Stimulated activated CD4-positive, alpha-beta T cell treated with anti-CD3 and anti-CD28 coated beads, Interleukin-12 subunit alpha, Interleukin-12 subunit beta, amount 100 ng/mL, for 48 hours (primary cell): ENCODE measurements at regions not wholly inside any gene's neighbourhood (a gene's known extent, or its start where the extent isn't known, plus 50 kb on each side); places are given as distances from the start of the nearest gene placed in this dataset.

ENCODE experiments used
- DNase-seq, 3 donors: peaks; one replicate each; pipeline ENCODE4 v3.0.0-alpha.2; 2020; ENCODE audit warnings: low read depth in 2 of 3, low spot score in 1 of 3

DNA sequence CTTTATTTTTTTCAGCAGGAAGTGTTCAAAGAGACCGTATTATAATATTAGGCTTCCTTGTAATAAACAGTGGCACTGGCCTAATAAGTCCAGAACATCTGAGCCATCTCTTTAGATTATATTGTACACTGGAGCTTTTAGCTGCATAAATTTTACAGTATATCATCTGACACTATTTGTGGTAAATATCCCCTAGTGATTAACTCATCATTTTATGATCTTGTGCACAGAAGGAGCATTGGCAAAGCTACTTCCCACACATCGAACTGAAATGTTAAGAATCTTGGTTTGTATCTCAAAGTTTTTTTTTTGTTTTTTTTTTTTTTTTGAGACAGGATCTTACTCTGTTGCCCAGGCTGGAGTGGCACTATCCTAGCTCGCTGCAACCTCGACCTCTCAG lies 162.7 kb downstream of the HIPK3 start:
- no peak for DNase-seq

GRCh38 chr11:33417121-33417520 lies 159.9 kb downstream of the HIPK3 start:
- no peak for DNase-seq

DNA sequence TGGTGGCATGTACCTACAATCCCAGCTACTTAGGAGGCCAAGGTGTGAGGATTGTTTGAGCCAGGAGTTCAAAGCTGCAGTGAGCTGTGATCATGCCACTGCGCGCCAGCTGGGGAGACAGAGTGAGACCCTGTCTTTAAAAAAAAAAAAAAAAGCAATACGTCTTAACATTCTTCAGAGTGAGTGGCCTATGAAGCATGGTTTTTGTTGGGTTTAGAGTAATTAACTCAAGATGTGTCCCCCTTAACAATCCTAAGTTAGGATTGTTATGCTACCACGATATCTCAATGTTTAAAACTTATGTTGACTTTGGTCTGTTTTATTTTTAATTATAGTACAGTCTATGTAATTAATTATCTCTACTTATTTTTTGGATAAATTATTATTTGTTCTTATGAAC lies 156.1 kb downstream of the HIPK3 start:
- DNase-seq, result no peak

GRCh38 chr11:33412241-33412640 lies 155.1 kb downstream of the HIPK3 start:
- no peak for DNase-seq

- no peak for DNase-seq
These were observed 154.6 kb downstream of the HIPK3 start for GRCh38 chr11:33411751-33412150.

- no peak for DNase-seq
These were observed 153.0 kb downstream of the HIPK3 start for GRCh38 chr11:33410086-33410765.
